ENCODE measurements at regions not wholly inside any gene's neighbourhood (a gene's known extent, or its start where the extent isn't known, plus 50 kb on each side); places are given as distances from the start of the nearest gene placed in this dataset.

DNA sequence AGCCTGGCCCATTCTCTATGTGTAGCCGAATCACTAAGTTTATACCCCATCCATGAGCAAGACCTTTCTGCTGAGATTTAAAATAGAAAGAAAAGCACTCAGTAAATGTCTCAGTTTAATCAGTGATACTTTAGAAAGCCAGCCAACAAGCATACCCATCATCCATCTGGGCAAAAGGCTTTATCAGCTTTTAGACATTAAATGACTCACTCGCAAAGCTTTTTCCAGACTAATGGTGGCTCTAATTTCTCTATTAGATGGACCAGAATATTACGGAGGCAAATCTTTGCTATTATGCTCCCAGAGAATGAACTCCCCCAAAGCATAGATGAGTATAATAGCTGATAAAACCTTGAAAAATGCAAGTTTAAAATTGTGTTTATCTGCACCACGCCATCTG lies 727.8 kb downstream of the GBE1 start:
- TF ChIP-seq, protein P1, sequence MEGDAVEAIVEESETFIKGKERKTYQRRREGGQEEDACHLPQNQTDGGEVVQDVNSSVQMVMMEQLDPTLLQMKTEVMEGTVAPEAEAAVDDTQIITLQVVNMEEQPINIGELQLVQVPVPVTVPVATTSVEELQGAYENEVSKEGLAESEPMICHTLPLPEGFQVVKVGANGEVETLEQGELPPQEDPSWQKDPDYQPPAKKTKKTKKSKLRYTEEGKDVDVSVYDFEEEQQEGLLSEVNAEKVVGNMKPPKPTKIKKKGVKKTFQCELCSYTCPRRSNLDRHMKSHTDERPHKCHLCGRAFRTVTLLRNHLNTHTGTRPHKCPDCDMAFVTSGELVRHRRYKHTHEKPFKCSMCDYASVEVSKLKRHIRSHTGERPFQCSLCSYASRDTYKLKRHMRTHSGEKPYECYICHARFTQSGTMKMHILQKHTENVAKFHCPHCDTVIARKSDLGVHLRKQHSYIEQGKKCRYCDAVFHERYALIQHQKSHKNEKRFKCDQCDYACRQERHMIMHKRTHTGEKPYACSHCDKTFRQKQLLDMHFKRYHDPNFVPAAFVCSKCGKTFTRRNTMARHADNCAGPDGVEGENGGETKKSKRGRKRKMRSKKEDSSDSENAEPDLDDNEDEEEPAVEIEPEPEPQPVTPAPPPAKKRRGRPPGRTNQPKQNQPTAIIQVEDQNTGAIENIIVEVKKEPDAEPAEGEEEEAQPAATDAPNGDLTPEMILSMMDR (IDR thresholded peaks at IDR 0.05): no peak
- TF ChIP-seq EP300 (IDR thresholded peaks at IDR 0.05): no peak

Data from tibial nerve (tissue), 4 donors.